HEK293T (cell line): ENCODE measurements at regions not wholly inside any gene's neighbourhood (a gene's known extent, or its start where the extent isn't known, plus 50 kb on each side); places are given as distances from the start of the nearest gene placed in this dataset.

Source experiments
- ARNT ChIP-seq: fragments of 450-650 bp; IDR thresholded peaks from 2 replicates; pipeline ENCODE4 v1.6.1; 2017; ENCODE audit warnings: mild to moderate bottlenecking
- ELF4 ChIP-seq: fragments of 450-650 bp; IDR thresholded peaks from 2 replicates; pipeline ENCODE4 v1.6.1; 2017; ENCODE audit warnings: antibody characterized with exemption
- FOXA1 ChIP-seq: fragments of 450-650 bp; IDR thresholded peaks from 2 replicates; pipeline ENCODE4 v1.6.1; 2016; ENCODE audit warnings: mild to moderate bottlenecking
- FOXK2 ChIP-seq: fragments of 450-650 bp; IDR thresholded peaks from 2 replicates; pipeline ENCODE4 v1.6.1; 2016; ENCODE audit warnings: mild to moderate bottlenecking
- HDGF ChIP-seq: fragments of 450-650 bp; IDR thresholded peaks from 2 replicates; pipeline ENCODE4 v1.6.1; 2017; ENCODE audit warnings: antibody characterized with exemption, borderline replicate concordance
- LEF1 ChIP-seq: fragments of 450-650 bp; IDR thresholded peaks from 2 replicates; pipeline ENCODE4 v1.6.1; 2017; ENCODE audit warnings: mild to moderate bottlenecking, borderline replicate concordance
- NFRKB ChIP-seq: fragments of 450-650 bp; IDR thresholded peaks from 2 replicates; pipeline ENCODE4 v1.6.1; 2016; ENCODE audit warnings: mild to moderate bottlenecking, moderate library complexity
- TARDBP ChIP-seq: fragments of 450-650 bp; IDR thresholded peaks from 2 replicates; pipeline ENCODE4 v1.6.1; 2016
- ZNF384 ChIP-seq: fragments of 450-650 bp; IDR thresholded peaks from 2 replicates; pipeline ENCODE4 v1.6.1; 2016
- TF ChIP-seq, protein P1 (sequence below): fragments of 450-650 bp; IDR thresholded peaks from 2 replicates; pipeline ENCODE4 v1.6.1; 2016

GRCh38 chr6:155996151-155996550 is 540.5 kb upstream of the NOX3 start:
- TF ChIP-seq ELF4 (no peak), NFRKB (no peak), ZNF384 (no peak), FOXA1 (no peak), HDGF (no peak), FOXK2 (no peak), LEF1 (no peak), TARDBP (no peak), ARNT (no peak)
- TF ChIP-seq, protein P1, sequence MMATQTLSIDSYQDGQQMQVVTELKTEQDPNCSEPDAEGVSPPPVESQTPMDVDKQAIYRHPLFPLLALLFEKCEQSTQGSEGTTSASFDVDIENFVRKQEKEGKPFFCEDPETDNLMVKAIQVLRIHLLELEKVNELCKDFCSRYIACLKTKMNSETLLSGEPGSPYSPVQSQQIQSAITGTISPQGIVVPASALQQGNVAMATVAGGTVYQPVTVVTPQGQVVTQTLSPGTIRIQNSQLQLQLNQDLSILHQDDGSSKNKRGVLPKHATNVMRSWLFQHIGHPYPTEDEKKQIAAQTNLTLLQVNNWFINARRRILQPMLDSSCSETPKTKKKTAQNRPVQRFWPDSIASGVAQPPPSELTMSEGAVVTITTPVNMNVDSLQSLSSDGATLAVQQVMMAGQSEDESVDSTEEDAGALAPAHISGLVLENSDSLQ: no peak
